ENCODE measurements at regions not wholly inside any gene's neighbourhood (a gene's known extent, or its start where the extent isn't known, plus 50 kb on each side); places are given as distances from the start of the nearest gene placed in this dataset.

GRCh38 chr15:57892181-57892580 lies 173.3 kb downstream of the ALDH1A2 start:
- ChIA-PET CTCF (no interaction called here), POLR2A (no interaction called here)
- Mint-ChIP-seq H3K4me1 (no peaks in the 10 kb centered on the region), H3K4me3 (no peak overlapping the region), H3K27me3 (ENCODE audit: low read depth) (0 out of 2 replicates have a peak, but pooled peaks cover 3% of the 10 kb centered on the region), H3K36me3 (no peaks in the 10 kb centered on the region), H3K27ac (no peak overlapping the region), H3K9me3 (peaks cover 5% of the 10 kb centered on the region)
- ATAC-seq = no peak
- TF ChIP-seq ZBTB21 (CRISPR knock-in tag; IDR thresholded peaks at IDR 0.05; ENCODE audit: borderline replicate concordance) (no peak), MAX (CRISPR knock-in tag; IDR thresholded peaks at IDR 0.05) (no peak), IRF2 (CRISPR knock-in tag; IDR thresholded peaks at IDR 0.05; ENCODE audit: borderline replicate concordance, low read depth) (no peak), ZNF219 (CRISPR knock-in tag; IDR thresholded peaks at IDR 0.05; ENCODE audit: borderline replicate concordance) (no peak), ESRRA (CRISPR knock-in tag; IDR thresholded peaks at IDR 0.05; ENCODE audit: borderline replicate concordance) (no peak), ETV6 (CRISPR knock-in tag; IDR thresholded peaks at IDR 0.05) (no peak), ZNF232 (CRISPR knock-in tag; IDR thresholded peaks at IDR 0.05) (no peak), HMGXB4 (CRISPR knock-in tag; IDR thresholded peaks at IDR 0.05) (no peak), ARID4B (CRISPR knock-in tag; IDR thresholded peaks at IDR 0.05; ENCODE audit: borderline replicate concordance) (no peak), E2F5 (CRISPR knock-in tag; IDR thresholded peaks at IDR 0.05) (no peak), ZNF281 (CRISPR knock-in tag; IDR thresholded peaks at IDR 0.05) (no peak), GRHL2 (CRISPR knock-in tag; IDR thresholded peaks at IDR 0.05; ENCODE audit: insufficient replicate concordance, severe bottlenecking) (no peak), ZNF121 (CRISPR knock-in tag; IDR thresholded peaks at IDR 0.05) (no peak), E2F1 (CRISPR knock-in tag; IDR thresholded peaks at IDR 0.05) (no peak), FOXP1 (CRISPR knock-in tag; IDR thresholded peaks at IDR 0.05; ENCODE audit: borderline replicate concordance) (no peak), USF1 (CRISPR knock-in tag; IDR thresholded peaks at IDR 0.05) (no peak), ZNF263 (CRISPR knock-in tag; IDR thresholded peaks at IDR 0.05; ENCODE audit: low read depth) (no peak), OVOL2 (CRISPR knock-in tag; IDR thresholded peaks at IDR 0.05; ENCODE audit: borderline replicate concordance) (no peak), ZSCAN18 (CRISPR knock-in tag; IDR thresholded peaks at IDR 0.05) (no peak)
- DNase-seq (ENCODE audit: low spot score) = no peak

Data from WTC11 (cell line).